ENCODE measurements at regions not wholly inside any gene's neighbourhood (a gene's known extent, or its start where the extent isn't known, plus 50 kb on each side); places are given as distances from the start of the nearest gene placed in this dataset.

DNA sequence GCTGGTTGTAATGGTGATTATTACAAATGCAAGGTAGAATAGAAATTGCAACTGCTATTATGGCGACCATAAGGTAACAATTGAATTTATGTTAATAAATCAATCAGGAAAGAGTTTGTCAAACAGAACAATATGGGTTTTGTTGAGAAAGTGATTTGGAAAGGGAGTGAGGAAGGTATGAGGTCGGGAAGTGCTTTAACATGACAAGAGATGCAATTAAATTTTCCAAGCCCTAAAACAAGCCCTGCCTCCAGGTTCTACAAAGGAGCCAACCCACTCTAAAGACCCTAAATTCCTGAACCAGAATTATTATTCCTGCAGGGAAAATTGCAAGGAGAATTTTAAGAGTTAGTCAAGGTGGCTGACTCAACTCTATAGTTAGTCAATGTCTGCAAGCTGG is 363.7 kb downstream of the BMPER start:
- H3K9ac ChIP-seq (ENCODE audit: insufficient read depth in 1 of 2, low read depth in 2 of 2, low read length in 2 of 2): no peak overlapping the region
- no TSS peak for BruUV-seq (replicated peaks)
- H2AFZ ChIP-seq (ENCODE audit: low read depth, low read length): no peak overlapping the region
- no peak overlapping the region for H3K4me2 ChIP-seq (ENCODE audit: insufficient read depth, low read length)
- POLR2A ChIA-PET: no interaction called here
- no peak for DNase-seq (ENCODE audit: extremely low read depth in 1 of 4, low spot score in 3 of 4)
- no peak overlapping the region for H3K27ac ChIP-seq (ENCODE audit: extremely low read depth, low read depth, low read length)
- TF ChIP-seq SETDB1 (IDR thresholded peaks at IDR 0.05; ENCODE audit: low read length) (no peak), ETV5 (CRISPR knock-in tag; IDR thresholded peaks at IDR 0.05; ENCODE audit: low read depth) (no peak), ZEB2 (IDR thresholded peaks at IDR 0.05) (no peak), ARID2 (IDR thresholded peaks at IDR 0.05) (no peak), PRPF4 (IDR thresholded peaks at IDR 0.05; ENCODE audit: insufficient read depth, low read depth, low read length, poor library complexity, severe bottlenecking) (no peak), RNF2 (IDR thresholded peaks at IDR 0.05) (no peak), SRF (CRISPR knock-in tag; IDR thresholded peaks at IDR 0.05) (no peak), ZBTB8A (IDR thresholded peaks at IDR 0.05; ENCODE audit: partially characterized antibody) (no peak), RFX7 (CRISPR knock-in tag; IDR thresholded peaks at IDR 0.05) (no peak)
- TF ChIP-seq, protein P1, sequence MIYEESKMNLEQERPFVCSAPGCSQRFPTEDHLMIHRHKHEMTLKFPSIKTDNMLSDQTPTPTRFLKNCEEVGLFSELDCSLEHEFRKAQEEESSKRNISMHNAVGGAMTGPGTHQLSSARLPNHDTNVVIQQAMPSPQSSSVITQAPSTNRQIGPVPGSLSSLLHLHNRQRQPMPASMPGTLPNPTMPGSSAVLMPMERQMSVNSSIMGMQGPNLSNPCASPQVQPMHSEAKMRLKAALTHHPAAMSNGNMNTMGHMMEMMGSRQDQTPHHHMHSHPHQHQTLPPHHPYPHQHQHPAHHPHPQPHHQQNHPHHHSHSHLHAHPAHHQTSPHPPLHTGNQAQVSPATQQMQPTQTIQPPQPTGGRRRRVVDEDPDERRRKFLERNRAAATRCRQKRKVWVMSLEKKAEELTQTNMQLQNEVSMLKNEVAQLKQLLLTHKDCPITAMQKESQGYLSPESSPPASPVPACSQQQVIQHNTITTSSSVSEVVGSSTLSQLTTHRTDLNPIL (CRISPR knock-in tag; IDR thresholded peaks at IDR 0.05): no peak
- TF ChIP-seq, protein P2, sequence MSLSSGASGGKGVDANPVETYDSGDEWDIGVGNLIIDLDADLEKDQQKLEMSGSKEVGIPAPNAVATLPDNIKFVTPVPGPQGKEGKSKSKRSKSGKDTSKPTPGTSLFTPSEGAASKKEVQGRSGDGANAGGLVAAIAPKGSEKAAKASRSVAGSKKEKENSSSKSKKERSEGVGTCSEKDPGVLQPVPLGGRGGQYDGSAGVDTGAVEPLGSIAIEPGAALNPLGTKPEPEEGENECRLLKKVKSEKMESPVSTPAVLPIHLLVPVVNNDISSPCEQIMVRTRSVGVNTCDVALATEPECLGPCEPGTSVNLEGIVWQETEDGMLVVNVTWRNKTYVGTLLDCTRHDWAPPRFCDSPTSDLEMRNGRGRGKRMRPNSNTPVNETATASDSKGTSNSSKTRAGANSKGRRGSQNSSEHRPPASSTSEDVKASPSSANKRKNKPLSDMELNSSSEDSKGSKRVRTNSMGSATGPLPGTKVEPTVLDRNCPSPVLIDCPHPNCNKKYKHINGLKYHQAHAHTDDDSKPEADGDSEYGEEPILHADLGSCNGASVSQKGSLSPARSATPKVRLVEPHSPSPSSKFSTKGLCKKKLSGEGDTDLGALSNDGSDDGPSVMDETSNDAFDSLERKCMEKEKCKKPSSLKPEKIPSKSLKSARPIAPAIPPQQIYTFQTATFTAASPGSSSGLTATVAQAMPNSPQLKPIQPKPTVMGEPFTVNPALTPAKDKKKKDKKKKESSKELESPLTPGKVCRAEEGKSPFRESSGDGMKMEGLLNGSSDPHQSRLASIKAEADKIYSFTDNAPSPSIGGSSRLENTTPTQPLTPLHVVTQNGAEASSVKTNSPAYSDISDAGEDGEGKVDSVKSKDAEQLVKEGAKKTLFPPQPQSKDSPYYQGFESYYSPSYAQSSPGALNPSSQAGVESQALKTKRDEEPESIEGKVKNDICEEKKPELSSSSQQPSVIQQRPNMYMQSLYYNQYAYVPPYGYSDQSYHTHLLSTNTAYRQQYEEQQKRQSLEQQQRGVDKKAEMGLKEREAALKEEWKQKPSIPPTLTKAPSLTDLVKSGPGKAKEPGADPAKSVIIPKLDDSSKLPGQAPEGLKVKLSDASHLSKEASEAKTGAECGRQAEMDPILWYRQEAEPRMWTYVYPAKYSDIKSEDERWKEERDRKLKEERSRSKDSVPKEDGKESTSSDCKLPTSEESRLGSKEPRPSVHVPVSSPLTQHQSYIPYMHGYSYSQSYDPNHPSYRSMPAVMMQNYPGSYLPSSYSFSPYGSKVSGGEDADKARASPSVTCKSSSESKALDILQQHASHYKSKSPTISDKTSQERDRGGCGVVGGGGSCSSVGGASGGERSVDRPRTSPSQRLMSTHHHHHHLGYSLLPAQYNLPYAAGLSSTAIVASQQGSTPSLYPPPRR (CRISPR knock-in tag; IDR thresholded peaks at IDR 0.05; ENCODE audit: borderline replicate concordance): no peak
- TF ChIP-seq, protein P3, sequence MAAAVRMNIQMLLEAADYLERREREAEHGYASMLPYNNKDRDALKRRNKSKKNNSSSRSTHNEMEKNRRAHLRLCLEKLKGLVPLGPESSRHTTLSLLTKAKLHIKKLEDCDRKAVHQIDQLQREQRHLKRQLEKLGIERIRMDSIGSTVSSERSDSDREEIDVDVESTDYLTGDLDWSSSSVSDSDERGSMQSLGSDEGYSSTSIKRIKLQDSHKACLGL (CRISPR knock-in tag; IDR thresholded peaks at IDR 0.05; ENCODE audit: borderline replicate concordance, poor library complexity, severe bottlenecking): no peak
- TF ChIP-seq, protein P4, sequence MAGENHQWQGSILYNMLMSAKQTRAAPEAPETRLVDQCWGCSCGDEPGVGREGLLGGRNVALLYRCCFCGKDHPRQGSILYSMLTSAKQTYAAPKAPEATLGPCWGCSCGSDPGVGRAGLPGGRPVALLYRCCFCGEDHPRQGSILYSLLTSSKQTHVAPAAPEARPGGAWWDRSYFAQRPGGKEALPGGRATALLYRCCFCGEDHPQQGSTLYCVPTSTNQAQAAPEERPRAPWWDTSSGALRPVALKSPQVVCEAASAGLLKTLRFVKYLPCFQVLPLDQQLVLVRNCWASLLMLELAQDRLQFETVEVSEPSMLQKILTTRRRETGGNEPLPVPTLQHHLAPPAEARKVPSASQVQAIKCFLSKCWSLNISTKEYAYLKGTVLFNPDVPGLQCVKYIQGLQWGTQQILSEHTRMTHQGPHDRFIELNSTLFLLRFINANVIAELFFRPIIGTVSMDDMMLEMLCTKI (IDR thresholded peaks at IDR 0.05; ENCODE audit: partially characterized antibody): no peak
- H3K4me3 ChIP-seq: no peak overlapping the region
- H3K79me2 ChIP-seq (ENCODE audit: control insufficient read depth, insufficient read depth, low read length): no peaks in the 10 kb centered on the region
- intact Hi-C loops (cut with micrococcal nuclease): no loop called here
- H3K9me1 ChIP-seq (ENCODE audit: control insufficient read depth, insufficient read depth, low read length): no peaks in the 10 kb centered on the region
- H3K36me3 ChIP-seq (ENCODE audit: control insufficient read depth, insufficient read depth, low read length): no peaks in the 10 kb centered on the region
- H3K27me3 ChIP-seq (ENCODE audit: control insufficient read depth in 2 of 2, insufficient read depth in 2 of 2, low read length in 2 of 2): no peaks in the 10 kb centered on the region
- no peaks in the 10 kb centered on the region for H3K9me3 ChIP-seq (replicated peaks; ENCODE audit: control insufficient read depth, insufficient read depth, low read depth, low read length)
- in situ Hi-C loops (cut with MboI): no loop called here
- no peak for ATAC-seq
- CTCF ChIA-PET (ENCODE audit: low intra/inter-chr PET ratio): no interaction called here
- H3K4me1 ChIP-seq (replicated peaks in 1 of 2; ENCODE audit: control insufficient read depth in 2 of 2, insufficient read depth in 2 of 2, low read length in 2 of 2): no peaks in the 10 kb centered on the region
- no peaks in the 10 kb centered on the region for H4K20me1 ChIP-seq (replicated peaks; ENCODE audit: control insufficient read depth, insufficient read depth, low read length)
- no peak for FAIRE-seq
- WGBS (ENCODE audit: insufficient coverage, low coverage, missing lambda C conversion rate): 0% methylated on average over 2 of the region's 2 CpGs
